HepG2 (cell line): ENCODE measurements at regions not wholly inside any gene's neighbourhood (a gene's known extent, or its start where the extent isn't known, plus 50 kb on each side); places are given as distances from the start of the nearest gene placed in this dataset.

ENCODE experiments used
- AFF4 ChIP-seq: sonication (generic); formaldehyde crosslinking; IDR thresholded peaks from 2 replicates; pipeline ENCODE4 v1.4.0; 2020; ENCODE audit warnings: missing genetic modification reagents
- BRD4 ChIP-seq: sonication (generic); formaldehyde crosslinking; IDR thresholded peaks from 2 replicates; pipeline ENCODE4 v1.4.0; 2020; ENCODE audit warnings: missing genetic modification reagents
- CBX2 ChIP-seq, 2 experiments: fragments of 200-600 bp in 1 of 2; sonication (generic); formaldehyde crosslinking in 1 of 2; IDR thresholded peaks; 2 replicates each; pipeline versions ENCODE4 v1.7.0 to v1.8.1; 2018 to 2022; ENCODE audit warnings: low read depth in 2 of 2, low read length in 1 of 2, mild to moderate bottlenecking in 1 of 2, missing genetic modification reagents in 1 of 2
- DMAP1 ChIP-seq: IDR thresholded peaks from 2 replicates; pipeline ENCODE4 v1.6.1; 2016
- EP300 ChIP-seq, 3 experiments: sonication (generic) in 1 of 3; formaldehyde crosslinking in 1 of 3; IDR thresholded peaks; 2 replicates each; pipeline versions ENCODE4 v1.5.1 to v1.6.1; 2011 to 2020; ENCODE audit warnings: low read depth in 2 of 3, low read length in 2 of 3, borderline replicate concordance in 1 of 3, improper control_type of control experiment in 1 of 3, mild to moderate bottlenecking in 1 of 3, missing genetic modification reagents in 1 of 3, moderate library complexity in 1 of 3
- PITX1 ChIP-seq: sonication (generic); formaldehyde crosslinking; IDR thresholded peaks from 2 replicates; pipeline ENCODE4 v1.5.1; 2020; ENCODE audit warnings: mild to moderate bottlenecking, missing genetic modification reagents
- PRDM15 ChIP-seq: sonication (generic); formaldehyde crosslinking; IDR thresholded peaks from 2 replicates; pipeline ENCODE4 v1.4.0; 2020; ENCODE audit warnings: missing genetic modification reagents
- SIX1 ChIP-seq: sonication (generic); formaldehyde crosslinking; IDR thresholded peaks from 2 replicates; pipeline ENCODE4 v1.4.0; 2020; ENCODE audit warnings: missing genetic modification reagents, borderline replicate concordance
- ZNF136 ChIP-seq: sonication (generic); formaldehyde crosslinking; IDR thresholded peaks from 2 replicates; pipeline ENCODE4 v1.8.1; 2022; ENCODE audit warnings: low read depth, mild to moderate bottlenecking, moderate library complexity, missing genetic modification reagents
- ZNF20 ChIP-seq: sonication (generic); formaldehyde crosslinking; IDR thresholded peaks from 2 replicates; pipeline ENCODE4 v1.4.0; 2020; ENCODE audit warnings: mild to moderate bottlenecking, moderate library complexity, missing genetic modification reagents
- ZNF350 ChIP-seq: sonication (generic); formaldehyde crosslinking; IDR thresholded peaks from 2 replicates; pipeline ENCODE4 v1.4.0; 2020; ENCODE audit warnings: mild to moderate bottlenecking, low read depth, missing genetic modification reagents, borderline replicate concordance
- ZNF430 ChIP-seq: sonication (generic); formaldehyde crosslinking; IDR thresholded peaks from 2 replicates; pipeline ENCODE4 v1.9.0; 2021; ENCODE audit warnings: mild to moderate bottlenecking, missing genetic modification reagents
- ZNF549 ChIP-seq: sonication (generic); formaldehyde crosslinking; IDR thresholded peaks from 2 replicates; pipeline ENCODE4 v1.5.0; 2020; ENCODE audit warnings: missing genetic modification reagents
- ZNF569 ChIP-seq: sonication (generic); formaldehyde crosslinking; IDR thresholded peaks from 2 replicates; pipeline ENCODE4 v1.5.0; 2020; ENCODE audit warnings: mild to moderate bottlenecking, missing genetic modification reagents, moderate library complexity, borderline replicate concordance
- ZNF605 ChIP-seq: sonication (generic); formaldehyde crosslinking; IDR thresholded peaks from 2 replicates; pipeline ENCODE4 v1.8.0; 2022; ENCODE audit warnings: mild to moderate bottlenecking, missing genetic modification reagents
- ZNF670 ChIP-seq: sonication (generic); formaldehyde crosslinking; IDR thresholded peaks from 2 replicates; pipeline ENCODE4 v1.8.0; 2022; ENCODE audit warnings: mild to moderate bottlenecking, missing genetic modification reagents, borderline replicate concordance
- ZNF7 ChIP-seq: IDR thresholded peaks from 2 replicates; pipeline ENCODE4 v1.6.1; 2016; ENCODE audit warnings: missing biosample characterization, missing genetic modification reagents
- ZNF747 ChIP-seq: sonication (generic); formaldehyde crosslinking; IDR thresholded peaks from 2 replicates; pipeline ENCODE4 v1.8.1; 2023; ENCODE audit warnings: missing genetic modification reagents, mild to moderate bottlenecking, borderline replicate concordance
- TF ChIP-seq, protein P1 (sequence below): sonication (generic); formaldehyde crosslinking; IDR thresholded peaks from 2 replicates; pipeline ENCODE4 v1.5.0; 2020; ENCODE audit warnings: mild to moderate bottlenecking, missing genetic modification reagents
- TF ChIP-seq, protein P2 (sequence below): sonication (generic); formaldehyde crosslinking; IDR thresholded peaks from 2 replicates; pipeline ENCODE4 v1.4.0; 2020; ENCODE audit warnings: mild to moderate bottlenecking, missing genetic modification reagents
- TF ChIP-seq, protein P3 (sequence below): sonication (generic); formaldehyde crosslinking; IDR thresholded peaks from 2 replicates; pipeline ENCODE4 v1.8.0; 2022; ENCODE audit warnings: missing genetic modification reagents, low read depth, mild to moderate bottlenecking, borderline replicate concordance

DNA sequence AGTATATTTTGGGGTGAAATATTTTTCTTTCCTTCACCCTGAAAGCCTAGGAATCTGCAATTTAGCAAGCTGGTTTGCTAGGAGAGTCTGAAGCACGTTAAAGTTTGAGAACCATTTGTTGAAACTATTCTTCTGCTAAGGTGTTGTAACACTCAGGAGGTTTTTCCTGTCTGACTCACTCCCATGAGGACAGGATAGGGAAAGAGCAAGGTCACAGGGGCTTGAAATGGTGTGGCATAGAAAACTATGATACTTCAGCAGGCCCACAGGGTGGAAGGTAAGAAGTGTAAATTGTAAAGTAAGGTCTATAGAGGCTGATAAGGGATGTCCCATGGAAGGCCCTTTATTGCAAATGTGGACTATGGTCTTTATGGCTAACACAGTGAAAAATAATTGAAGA is 177.7 kb upstream of the ZC3H15 start (continued):
- TF ChIP-seq ZNF136 (CRISPR knock-in tag): no peak
- no peak for TF ChIP-seq ZNF747
- no peak for TF ChIP-seq ZNF20
- no peak for TF ChIP-seq PRDM15 (CRISPR knock-in tag)
- TF ChIP-seq ZNF350: no peak
- TF ChIP-seq BRD4 (CRISPR knock-in tag): no peak
- TF ChIP-seq ZNF569 (CRISPR knock-in tag): no peak
- TF ChIP-seq ZNF670 (CRISPR knock-in tag): no peak
- TF ChIP-seq EP300 (IDR thresholded peaks at IDR 0.05; ENCODE audit: low read depth in 2 of 2, low read length in 2 of 2): peak in 1 of 2 experiments; percentile 78; a peak in 2 of 4 replicates
- TF ChIP-seq EP300 (CRISPR knock-in tag; IDR thresholded peaks at IDR 0.05; ENCODE audit: borderline replicate concordance): no peak; the same call in 1 of the 2 replicates
- no peak for TF ChIP-seq AFF4
- no peak for TF ChIP-seq CBX2 (IDR thresholded peaks at IDR 0.05; ENCODE audit: low read depth, low read length)
- no peak for TF ChIP-seq CBX2 (CRISPR knock-in tag; IDR thresholded peaks at IDR 0.05; ENCODE audit: low read depth)
- no peak for TF ChIP-seq ZNF7
- no peak for TF ChIP-seq DMAP1 (CRISPR knock-in tag)
- TF ChIP-seq, protein P1, sequence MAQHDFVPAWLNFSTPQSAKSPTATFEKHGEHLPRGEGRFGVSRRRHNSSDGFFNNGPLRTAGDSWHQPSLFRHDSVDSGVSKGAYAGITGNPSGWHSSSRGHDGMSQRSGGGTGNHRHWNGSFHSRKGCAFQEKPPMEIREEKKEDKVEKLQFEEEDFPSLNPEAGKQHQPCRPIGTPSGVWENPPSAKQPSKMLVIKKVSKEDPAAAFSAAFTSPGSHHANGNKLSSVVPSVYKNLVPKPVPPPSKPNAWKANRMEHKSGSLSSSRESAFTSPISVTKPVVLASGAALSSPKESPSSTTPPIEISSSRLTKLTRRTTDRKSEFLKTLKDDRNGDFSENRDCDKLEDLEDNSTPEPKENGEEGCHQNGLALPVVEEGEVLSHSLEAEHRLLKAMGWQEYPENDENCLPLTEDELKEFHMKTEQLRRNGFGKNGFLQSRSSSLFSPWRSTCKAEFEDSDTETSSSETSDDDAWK: no peak
- TF ChIP-seq PITX1 (CRISPR knock-in tag): no peak
- TF ChIP-seq, protein P2, sequence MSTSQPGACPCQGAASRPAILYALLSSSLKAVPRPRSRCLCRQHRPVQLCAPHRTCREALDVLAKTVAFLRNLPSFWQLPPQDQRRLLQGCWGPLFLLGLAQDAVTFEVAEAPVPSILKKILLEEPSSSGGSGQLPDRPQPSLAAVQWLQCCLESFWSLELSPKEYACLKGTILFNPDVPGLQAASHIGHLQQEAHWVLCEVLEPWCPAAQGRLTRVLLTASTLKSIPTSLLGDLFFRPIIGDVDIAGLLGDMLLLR: no peak
- TF ChIP-seq, protein P3, sequence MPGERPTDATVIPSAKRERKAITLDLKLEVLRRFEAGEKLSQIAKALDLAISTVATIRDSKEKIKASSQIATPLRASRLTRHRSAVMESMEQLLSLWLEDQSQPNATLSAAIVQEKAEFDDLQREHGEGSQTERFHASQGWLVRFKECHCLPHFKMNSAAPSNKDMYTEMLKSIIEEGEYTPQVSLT (CRISPR knock-in tag): no peak
- 0 out of 2 replicates have a peak, but pooled peaks have one; percentile 9 for TF ChIP-seq SIX1 (CRISPR knock-in tag)
- no peak; the same call in 1 of the 2 replicates for TF ChIP-seq ZNF605 (CRISPR knock-in tag)
- no peak for TF ChIP-seq ZNF549 (CRISPR knock-in tag)
- no peak for TF ChIP-seq ZNF430 (CRISPR knock-in tag)
